ENCODE measurements at regions not wholly inside any gene's neighbourhood (a gene's known extent, or its start where the extent isn't known, plus 50 kb on each side); places are given as distances from the start of the nearest gene placed in this dataset.
A peak's percentile ranks its signal among the peaks of the same experiment; 100 is the strongest.

GRCh38 chr6:139530561-139530960 is 156.1 kb upstream of the CITED2 start:
- FAIRE-seq (no peak), DNase-seq (ENCODE audit: low read depth) (no peak)
- Histone ChIP-seq H3K36me3 (ENCODE audit: control insufficient read depth, insufficient read depth, low read length) (no peaks in the 10 kb centered on the region), H3K27me3 (ENCODE audit: control insufficient read depth, insufficient read depth, low read length) (no peaks in the 10 kb centered on the region), H3K4me3 (ENCODE audit: low read depth, low read length) (no peak overlapping the region)
- TF ChIP-seq CTCF (IDR thresholded peaks at IDR 0.05; ENCODE audit: insufficient read depth, low read length, severe bottlenecking): no peak

- DNase-seq (ENCODE audit: low read depth) (no peak), FAIRE-seq (no peak)
- Histone ChIP-seq H3K4me3 (ENCODE audit: low read depth, low read length) (no peak overlapping the region), H3K27me3 (ENCODE audit: control insufficient read depth, insufficient read depth, low read length) (no peaks in the 10 kb centered on the region), H3K36me3 (ENCODE audit: control insufficient read depth, insufficient read depth, low read length) (no peaks in the 10 kb centered on the region)
- TF ChIP-seq CTCF (IDR thresholded peaks at IDR 0.05; ENCODE audit: insufficient read depth, low read length, severe bottlenecking): no peak
Measured at GRCh38 chr6:139529420-139529819, 155.0 kb upstream of the CITED2 start.

- no peak for DNase-seq (ENCODE audit: low read depth)
- no peak for FAIRE-seq
Measured at GRCh38 chr6:139528471-139528870, 154.0 kb upstream of the CITED2 start.

GRCh38 chr6:139525415-139525814 is 151.0 kb upstream of the CITED2 start:
- Histone ChIP-seq H3K4me3 (ENCODE audit: low read depth, low read length) (no peak overlapping the region), H3K36me3 (ENCODE audit: control insufficient read depth, insufficient read depth, low read length) (no peaks in the 10 kb centered on the region), H3K27me3 (ENCODE audit: control insufficient read depth, insufficient read depth, low read length) (no peaks in the 10 kb centered on the region)
- no peak for DNase-seq (ENCODE audit: low read depth)
- no peak for TF ChIP-seq CTCF (IDR thresholded peaks at IDR 0.05; ENCODE audit: insufficient read depth, low read length, severe bottlenecking)
- no peak for FAIRE-seq

More at GRCh38 chr6:139528471-139528870, 154.0 kb upstream of the CITED2 start:
- Histone ChIP-seq H3K27me3 (ENCODE audit: control insufficient read depth, insufficient read depth, low read length) (no peaks in the 10 kb centered on the region), H3K4me3 (ENCODE audit: low read depth, low read length) (no peak overlapping the region), H3K36me3 (ENCODE audit: control insufficient read depth, insufficient read depth, low read length) (no peaks in the 10 kb centered on the region)
- TF ChIP-seq CTCF (IDR thresholded peaks at IDR 0.05; ENCODE audit: insufficient read depth, low read length, severe bottlenecking): no peak

- Histone ChIP-seq H3K4me3 (ENCODE audit: low read depth, low read length) (no peak overlapping the region), H3K27me3 (ENCODE audit: control insufficient read depth, insufficient read depth, low read length) (no peaks in the 10 kb centered on the region), H3K36me3 (ENCODE audit: control insufficient read depth, insufficient read depth, low read length) (no peaks in the 10 kb centered on the region)
- FAIRE-seq: no peak
- no peak for TF ChIP-seq CTCF (IDR thresholded peaks at IDR 0.05; ENCODE audit: insufficient read depth, low read length, severe bottlenecking)
- DNase-seq (ENCODE audit: low read depth): no peak
Measured at GRCh38 chr6:139523986-139524385, 149.5 kb upstream of the CITED2 start.

- DNase-seq (ENCODE audit: low read depth): peak; percentile 68
Measured at GRCh38 chr6:139522511-139523220, 148.2 kb upstream of the CITED2 start.

More at GRCh38 chr6:139522511-139523220, 148.2 kb upstream of the CITED2 start:
- no peaks in the 10 kb centered on the region for H3K27me3 ChIP-seq (ENCODE audit: control insufficient read depth, insufficient read depth, low read length)
- H3K36me3 ChIP-seq (ENCODE audit: control insufficient read depth, insufficient read depth, low read length): no peaks in the 10 kb centered on the region
- no peak overlapping the region for H3K4me3 ChIP-seq (ENCODE audit: low read depth, low read length)
- no peak for TF ChIP-seq CTCF (IDR thresholded peaks at IDR 0.05; ENCODE audit: insufficient read depth, low read length, severe bottlenecking)
- FAIRE-seq: no peak

All from bronchial epithelial cell (primary cell).